GM23338 (cell line): ENCODE measurements at regions not wholly inside any gene's neighbourhood (a gene's known extent, or its start where the extent isn't known, plus 50 kb on each side); places are given as distances from the start of the nearest gene placed in this dataset.

Experiments used
- CREB1 ChIP-seq: fragments of 250-450 bp; sonication (Bioruptor Pico); IDR thresholded peaks from 2 replicates; pipeline ENCODE4 v1.5.0; 2020; ENCODE audit warnings: low read depth, mild to moderate bottlenecking, moderate library complexity
- CTCF ChIP-seq, 2 experiments: fragments of 200-600 bp in 1 of 2; sonication (generic) in 1 of 2; conservative IDR thresholded peaks; 2 replicates each; pipeline versions ENCODE4 v1.5.1 to v1.6.1; 2016 to 2017; ENCODE audit warnings: antibody characterized with exemption in 2 of 2, low read depth in 2 of 2, mild to moderate bottlenecking in 2 of 2, moderate library complexity in 1 of 2
- ETS1 ChIP-seq: IDR thresholded peaks from 2 replicates; pipeline ENCODE4 v1.6.1; 2016; ENCODE audit warnings: antibody characterized with exemption
- EZH2 ChIP-seq: fragments of 200-600 bp; sonication (generic); IDR thresholded peaks from one replicate; pipeline ENCODE4 v1.8.0; 2017; ENCODE audit warnings: antibody characterized with exemption, mild to moderate bottlenecking, low read depth; ENCODE audit not compliant: unreplicated experiment
- EZH2phosphoT487 ChIP-seq: fragments of 200-600 bp; sonication (generic); IDR thresholded peaks from one replicate; pipeline ENCODE4 v1.8.1; 2018; ENCODE audit warnings: antibody characterized with exemption; ENCODE audit not compliant: unreplicated experiment
- JUNB ChIP-seq: IDR thresholded peaks from one replicate; pipeline ENCODE4 v1.6.1; 2016; ENCODE audit warnings: antibody characterized with exemption; ENCODE audit not compliant: unreplicated experiment
- POLR2AphosphoS5 ChIP-seq: IDR thresholded peaks from 2 replicates; pipeline ENCODE4 v1.6.1; 2016; ENCODE audit warnings: antibody characterized with exemption, low read depth
- REST ChIP-seq: IDR thresholded peaks from one replicate; pipeline ENCODE4 v1.6.1; 2018; ENCODE audit warnings: antibody characterized with exemption; ENCODE audit not compliant: unreplicated experiment
- STAT1 ChIP-seq: IDR thresholded peaks from one replicate; pipeline ENCODE4 v1.6.1; 2016; ENCODE audit warnings: antibody characterized with exemption; ENCODE audit not compliant: unreplicated experiment
- ZNF331 ChIP-seq: fragments of 250-450 bp; sonication (Bioruptor Pico); IDR thresholded peaks from 2 replicates; pipeline ENCODE4 v1.5.0; 2020; ENCODE audit warnings: low read depth, mild to moderate bottlenecking, moderate library complexity
- ZNF462 ChIP-seq: fragments of 250-450 bp; sonication (Bioruptor Pico); IDR thresholded peaks from 2 replicates; pipeline ENCODE4 v1.5.0; 2020; ENCODE audit warnings: mild to moderate bottlenecking, moderate library complexity

- no peak for TF ChIP-seq CTCF (conservative IDR thresholded peaks at IDR 0.05; ENCODE audit: low read depth in 2 of 2)
- no peak for TF ChIP-seq JUNB
- TF ChIP-seq EZH2: no peak
- no peak for TF ChIP-seq POLR2AphosphoS5
- TF ChIP-seq EZH2phosphoT487: no peak
- TF ChIP-seq STAT1: no peak
- TF ChIP-seq REST: no peak
- TF ChIP-seq ZNF462: no peak
- no peak for TF ChIP-seq ETS1
- no peak for TF ChIP-seq CREB1 (CRISPR knock-in tag)
- TF ChIP-seq ZNF331 (CRISPR knock-in tag): no peak
Measured at GRCh38 chr3:182469086-182469485, 324.2 kb upstream of the ATP11B start.
